ENCODE measurements at regions not wholly inside any gene's neighbourhood (a gene's known extent, or its start where the extent isn't known, plus 50 kb on each side); places are given as distances from the start of the nearest gene placed in this dataset.

GRCh38 chr2:118709786-118710185 is 137.7 kb downstream of the EN1 start:
- ChIA-PET POLR2A (no interaction called here), CTCF (no interaction called here)
- H3K9me3 ChIP-seq = no peaks in the 10 kb centered on the region
- TF ChIP-seq HOXB5 (CRISPR knock-in tag; IDR thresholded peaks at IDR 0.05) (no peak), FOSB (CRISPR knock-in tag; IDR thresholded peaks at IDR 0.05) (no peak), GATA3 (IDR thresholded peaks at IDR 0.05; ENCODE audit: borderline replicate concordance) (no peak), CHD4 (IDR thresholded peaks at IDR 0.05; ENCODE audit: borderline replicate concordance) (no peak), FOSL2 (IDR thresholded peaks at IDR 0.05) (no peak), FOSL2 (CRISPR knock-in tag; IDR thresholded peaks at IDR 0.05) (no peak), USF2 (IDR thresholded peaks at IDR 0.05) (no peak), CBX2 (IDR thresholded peaks at IDR 0.05; ENCODE audit: borderline replicate concordance, low read depth) (no peak), HMGXB4 (CRISPR knock-in tag; IDR thresholded peaks at IDR 0.05; ENCODE audit: borderline replicate concordance) (no peak), BCL3 (IDR thresholded peaks at IDR 0.05) (no peak)
- WGBS (ENCODE audit: missing lambda C conversion rate) = 13% methylated on average over 3 of the region's 3 CpGs
- H3K4me1 ChIP-seq = no peaks in the 10 kb centered on the region
- DNase-seq (ENCODE audit: low read depth in 1 of 2, low spot score in 1 of 2) (no peak), FAIRE-seq (no peak), ATAC-seq (no peak)
- H3K4me2 ChIP-seq = no peak overlapping the region
- H3K4me3 ChIP-seq = no peak overlapping the region
- H3K27ac ChIP-seq = no peak overlapping the region

GRCh38 chr2:118706844-118707243 is 140.6 kb downstream of the EN1 start:
- H3K4me1 ChIP-seq = no peaks in the 10 kb centered on the region
- H3K9me3 ChIP-seq = no peaks in the 10 kb centered on the region
- no peak overlapping the region for H3K27ac ChIP-seq
- POLR2A ChIA-PET = no interaction called here
- ATAC-seq (no peak), DNase-seq (ENCODE audit: low read depth in 1 of 2, low spot score in 1 of 2) (no peak), FAIRE-seq (no peak)
- CTCF ChIA-PET = no interaction called here
- no peak overlapping the region for H3K4me3 ChIP-seq
- TF ChIP-seq BCL3 (IDR thresholded peaks at IDR 0.05) (no peak), ATOH8 (CRISPR knock-in tag; IDR thresholded peaks at IDR 0.05; ENCODE audit: low read depth) (no peak), HDAC2 (IDR thresholded peaks at IDR 0.05) (no peak), PHF8 (IDR thresholded peaks at IDR 0.05; ENCODE audit: borderline replicate concordance, low read depth) (no peak), HEYL (CRISPR knock-in tag; IDR thresholded peaks at IDR 0.05) (no peak)
- TF ChIP-seq, protein P1, sequence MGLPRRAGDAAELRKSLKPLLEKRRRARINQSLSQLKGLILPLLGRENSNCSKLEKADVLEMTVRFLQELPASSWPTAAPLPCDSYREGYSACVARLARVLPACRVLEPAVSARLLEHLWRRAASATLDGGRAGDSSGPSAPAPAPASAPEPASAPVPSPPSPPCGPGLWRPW (IDR thresholded peaks at IDR 0.05) = no peak
- 67% methylated on average over 1 of the region's 1 CpG for WGBS (ENCODE audit: missing lambda C conversion rate)
- H3K4me2 ChIP-seq = no peak overlapping the region

DNA sequence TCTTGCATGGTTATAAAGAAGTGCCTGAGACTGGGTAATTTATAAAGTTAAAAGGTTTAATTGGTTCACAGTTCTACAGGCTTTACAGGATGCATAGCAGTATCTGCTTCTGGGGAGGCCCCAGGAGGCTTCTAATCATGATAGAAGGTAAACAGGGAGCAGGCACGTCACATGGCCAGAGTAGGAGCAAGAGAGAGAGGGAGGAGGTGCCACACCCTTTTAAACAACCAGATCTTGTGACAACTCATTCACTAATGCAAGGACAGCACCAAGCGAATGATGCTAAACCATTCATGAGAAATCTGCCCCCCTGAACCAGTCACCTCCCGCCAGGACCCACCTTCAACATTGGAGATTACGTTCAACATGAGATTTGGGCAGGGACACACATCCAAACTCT is 141.1 kb downstream of the EN1 start:
- Histone ChIP-seq H3K9me3 (no peaks in the 10 kb centered on the region), H3K4me1 (no peaks in the 10 kb centered on the region), H3K27ac (no peak overlapping the region), H3K4me2 (no peak overlapping the region), H3K4me3 (no peak overlapping the region)
- POLR2A ChIA-PET = no interaction called here
- CTCF ChIA-PET = no interaction called here
- ATAC-seq (no peak), DNase-seq (ENCODE audit: low read depth in 1 of 2, low spot score in 1 of 2) (no peak), FAIRE-seq (no peak)
- TF ChIP-seq GATA3 (IDR thresholded peaks at IDR 0.05; ENCODE audit: borderline replicate concordance) (no peak), EHMT2 (IDR thresholded peaks at IDR 0.05; ENCODE audit: low read depth) (no peak), NR3C1 (IDR thresholded peaks at IDR 0.05) (no peak), NFE2L2 (conservative IDR thresholded peaks at IDR 0.05; ENCODE audit: low read length) (no peak), HMGXB4 (CRISPR knock-in tag; IDR thresholded peaks at IDR 0.05; ENCODE audit: borderline replicate concordance) (no peak), EHF (CRISPR knock-in tag; IDR thresholded peaks at IDR 0.05) (no peak)
- 17% methylated on average over 4 of the region's 4 CpGs for WGBS (ENCODE audit: missing lambda C conversion rate)
